22Rv1 (cell line): ENCODE measurements at regions not wholly inside any gene's neighbourhood (a gene's known extent, or its start where the extent isn't known, plus 50 kb on each side); places are given as distances from the start of the nearest gene placed in this dataset.

ENCODE experiments used
- ZFX ChIP-seq: fragments of 450-650 bp; IDR thresholded peaks from 2 replicates; pipeline ENCODE4 v1.6.1; 2017; ENCODE audit warnings: antibody characterized with exemption, borderline replicate concordance
- TF ChIP-seq, protein P1 (sequence below): fragments of 450-650 bp; IDR thresholded peaks from 2 replicates; pipeline ENCODE4 v1.5.1; 2017; ENCODE audit warnings: mild to moderate bottlenecking

DNA sequence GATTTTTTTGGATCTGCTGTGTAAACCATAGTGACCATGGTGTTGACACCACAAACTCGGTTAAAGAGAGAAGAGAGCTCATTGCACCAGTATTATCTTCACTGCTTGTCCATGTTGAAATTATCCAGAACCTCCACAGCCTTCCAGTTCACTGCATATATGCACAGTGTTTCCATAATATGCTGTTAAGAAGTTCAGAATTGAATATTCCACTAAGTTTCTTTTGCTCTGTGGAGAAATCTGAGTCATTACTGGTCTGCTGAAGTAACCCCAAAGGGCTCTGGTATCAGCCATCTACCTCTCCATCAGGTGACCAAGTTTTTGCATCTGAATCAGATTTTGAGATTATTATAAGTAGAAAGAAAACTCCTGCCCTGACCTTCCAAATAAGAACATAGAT is 143.5 kb downstream of the LRRC3B start:
- TF ChIP-seq, protein P1, sequence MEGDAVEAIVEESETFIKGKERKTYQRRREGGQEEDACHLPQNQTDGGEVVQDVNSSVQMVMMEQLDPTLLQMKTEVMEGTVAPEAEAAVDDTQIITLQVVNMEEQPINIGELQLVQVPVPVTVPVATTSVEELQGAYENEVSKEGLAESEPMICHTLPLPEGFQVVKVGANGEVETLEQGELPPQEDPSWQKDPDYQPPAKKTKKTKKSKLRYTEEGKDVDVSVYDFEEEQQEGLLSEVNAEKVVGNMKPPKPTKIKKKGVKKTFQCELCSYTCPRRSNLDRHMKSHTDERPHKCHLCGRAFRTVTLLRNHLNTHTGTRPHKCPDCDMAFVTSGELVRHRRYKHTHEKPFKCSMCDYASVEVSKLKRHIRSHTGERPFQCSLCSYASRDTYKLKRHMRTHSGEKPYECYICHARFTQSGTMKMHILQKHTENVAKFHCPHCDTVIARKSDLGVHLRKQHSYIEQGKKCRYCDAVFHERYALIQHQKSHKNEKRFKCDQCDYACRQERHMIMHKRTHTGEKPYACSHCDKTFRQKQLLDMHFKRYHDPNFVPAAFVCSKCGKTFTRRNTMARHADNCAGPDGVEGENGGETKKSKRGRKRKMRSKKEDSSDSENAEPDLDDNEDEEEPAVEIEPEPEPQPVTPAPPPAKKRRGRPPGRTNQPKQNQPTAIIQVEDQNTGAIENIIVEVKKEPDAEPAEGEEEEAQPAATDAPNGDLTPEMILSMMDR = no peak
- no peak for TF ChIP-seq ZFX
